ENCODE measurements at regions not wholly inside any gene's neighbourhood (a gene's known extent, or its start where the extent isn't known, plus 50 kb on each side); places are given as distances from the start of the nearest gene placed in this dataset.

DNA sequence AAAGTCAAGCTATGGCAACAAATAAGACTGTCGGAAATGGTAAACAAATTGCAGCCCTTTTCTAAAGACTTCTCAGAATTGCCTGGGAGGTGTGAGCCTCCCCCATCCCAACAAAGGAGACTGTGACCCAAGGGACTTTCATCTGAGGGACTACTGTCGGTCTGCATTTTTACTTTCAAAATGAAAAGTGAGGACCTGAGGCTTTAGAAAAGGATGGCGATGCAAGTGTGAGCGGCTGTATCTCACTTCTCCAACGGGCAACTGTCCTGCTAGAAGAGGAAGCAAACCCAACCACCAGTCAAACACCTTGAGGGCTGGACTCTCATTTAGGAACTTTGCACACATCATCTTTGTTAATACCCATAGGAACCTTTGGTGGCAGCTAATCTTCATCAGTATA lies 62.6 kb upstream of the CLNK start:
- TF ChIP-seq POLR2A (IDR thresholded peaks at IDR 0.05) (no peak), POLR2AphosphoS5 (IDR thresholded peaks at IDR 0.05; ENCODE audit: insufficient read depth in 1 of 2, low read depth in 1 of 2) (no peak)
- TF ChIP-seq, protein P1, sequence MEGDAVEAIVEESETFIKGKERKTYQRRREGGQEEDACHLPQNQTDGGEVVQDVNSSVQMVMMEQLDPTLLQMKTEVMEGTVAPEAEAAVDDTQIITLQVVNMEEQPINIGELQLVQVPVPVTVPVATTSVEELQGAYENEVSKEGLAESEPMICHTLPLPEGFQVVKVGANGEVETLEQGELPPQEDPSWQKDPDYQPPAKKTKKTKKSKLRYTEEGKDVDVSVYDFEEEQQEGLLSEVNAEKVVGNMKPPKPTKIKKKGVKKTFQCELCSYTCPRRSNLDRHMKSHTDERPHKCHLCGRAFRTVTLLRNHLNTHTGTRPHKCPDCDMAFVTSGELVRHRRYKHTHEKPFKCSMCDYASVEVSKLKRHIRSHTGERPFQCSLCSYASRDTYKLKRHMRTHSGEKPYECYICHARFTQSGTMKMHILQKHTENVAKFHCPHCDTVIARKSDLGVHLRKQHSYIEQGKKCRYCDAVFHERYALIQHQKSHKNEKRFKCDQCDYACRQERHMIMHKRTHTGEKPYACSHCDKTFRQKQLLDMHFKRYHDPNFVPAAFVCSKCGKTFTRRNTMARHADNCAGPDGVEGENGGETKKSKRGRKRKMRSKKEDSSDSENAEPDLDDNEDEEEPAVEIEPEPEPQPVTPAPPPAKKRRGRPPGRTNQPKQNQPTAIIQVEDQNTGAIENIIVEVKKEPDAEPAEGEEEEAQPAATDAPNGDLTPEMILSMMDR (IDR thresholded peaks at IDR 0.05): no peak
